Immature natural killer cell (primary cell): ENCODE measurements at regions not wholly inside any gene's neighbourhood (a gene's known extent, or its start where the extent isn't known, plus 50 kb on each side); places are given as distances from the start of the nearest gene placed in this dataset.

Source experiments
- DNase-seq, 3 donors: peaks; one replicate each; pipeline ENCODE4 v3.0.0; 2022; ENCODE audit warnings: mixed read lengths in 1 of 3
- H3K27ac Mint-ChIP-seq, 6 donors: one replicate each; pipeline ENCODE4 v1.8.0; 2020; ENCODE audit warnings: mixed read lengths in 6 of 6, mild to moderate bottlenecking in 5 of 6, inconsistent platforms in 4 of 6, moderate library complexity in 3 of 6
- H3K27me3 Mint-ChIP-seq, 3 donors: one replicate each; pipeline ENCODE4 v1.8.0; 2020 to 2021; ENCODE audit warnings: low read depth in 3 of 3, mild to moderate bottlenecking in 3 of 3, mixed read lengths in 3 of 3, moderate library complexity in 3 of 3, inconsistent platforms in 1 of 3
- H3K36me3 Mint-ChIP-seq, 3 donors: one replicate each; pipeline ENCODE4 v1.8.0; 2020; ENCODE audit warnings: mixed read lengths in 3 of 3, inconsistent platforms in 2 of 3, mild to moderate bottlenecking in 2 of 3
- H3K4me1 Mint-ChIP-seq, 2 donors: one replicate each; pipeline ENCODE4 v1.8.0; 2020; ENCODE audit warnings: inconsistent platforms in 2 of 2, mild to moderate bottlenecking in 2 of 2, mixed read lengths in 2 of 2, moderate library complexity in 1 of 2
- H3K4me3 Mint-ChIP-seq, 5 donors: one replicate each; pipeline ENCODE4 v1.8.0; 2020; ENCODE audit warnings: mild to moderate bottlenecking in 5 of 5, mixed read lengths in 5 of 5, inconsistent platforms in 3 of 5, moderate library complexity in 3 of 5
- H3K9me3 Mint-ChIP-seq, 6 donors: one replicate each; pipeline ENCODE4 v1.8.0; 2020; ENCODE audit warnings: mild to moderate bottlenecking in 6 of 6, mixed read lengths in 6 of 6, inconsistent platforms in 4 of 6, moderate library complexity in 3 of 6

- no peak overlapping the region for H3K4me3 Mint-ChIP-seq
Observed at GRCh38 chr4:128510850-128511249, 223.2 kb upstream of the PGRMC2 start.

GRCh38 chr4:128502818-128503527 lies 215.4 kb upstream of the PGRMC2 start:
- peaks cover 0 to 12% (median 1%) of the 10 kb centered on the region in 6 donors for H3K9me3 Mint-ChIP-seq
- no peak overlapping the region for H3K4me3 Mint-ChIP-seq
- no peaks in the 10 kb centered on the region for H3K36me3 Mint-ChIP-seq
- DNase-seq = no peak
- H3K27me3 Mint-ChIP-seq = peaks cover 0 to 5% (median 3%) of the 10 kb centered on the region in 3 donors
- no peak overlapping the region for H3K27ac Mint-ChIP-seq
- H3K4me1 Mint-ChIP-seq = no peaks in the 10 kb centered on the region

More at GRCh38 chr4:128510850-128511249, 223.2 kb upstream of the PGRMC2 start:
- Mint-ChIP-seq H3K27ac (no peak overlapping the region), H3K27me3 (peaks cover 0 to 9% (median 2%) of the 10 kb centered on the region in 3 donors), H3K36me3 (no peaks in the 10 kb centered on the region), H3K4me1 (peaks cover 11 to 25% of the 10 kb centered on the region in 2 donors), H3K9me3 (peaks cover 0 to 5% (median 0%) of the 10 kb centered on the region in 6 donors)
- DNase-seq = no peak

GRCh38 chr4:128501239-128501638 lies 213.6 kb upstream of the PGRMC2 start:
- H3K36me3 Mint-ChIP-seq = no peaks in the 10 kb centered on the region
- DNase-seq = no peak
- H3K27ac Mint-ChIP-seq = no peak overlapping the region
- H3K4me3 Mint-ChIP-seq = no peak overlapping the region
- H3K4me1 Mint-ChIP-seq = no peaks in the 10 kb centered on the region
- peaks cover 0 to 12% (median 2%) of the 10 kb centered on the region in 6 donors for H3K9me3 Mint-ChIP-seq
- H3K27me3 Mint-ChIP-seq = peaks cover 0 to 10% (median 3%) of the 10 kb centered on the region in 3 donors

- Mint-ChIP-seq H3K27me3 (peaks cover 0 to 9% (median 7%) of the 10 kb centered on the region in 3 donors), H3K9me3 (peaks cover 0 to 14% (median under 1%) of the 10 kb centered on the region in 6 donors), H3K36me3 (peaks cover 0 to 3% (median 0%) of the 10 kb centered on the region in 3 donors), H3K27ac (no peak overlapping the region), H3K4me1 (no peaks in the 10 kb centered on the region), H3K4me3 (no peak overlapping the region)
- no peak for DNase-seq
Observed at GRCh38 chr4:128488055-128488705, 200.6 kb upstream of the PGRMC2 start.

- peaks cover 0 to 7% (median 5%) of the 10 kb centered on the region in 3 donors for H3K27me3 Mint-ChIP-seq
- no peak for DNase-seq
- peaks cover 0 to 8% (median 0%) of the 10 kb centered on the region in 6 donors for H3K9me3 Mint-ChIP-seq
- no peak overlapping the region for H3K4me3 Mint-ChIP-seq
- no peaks in the 10 kb centered on the region for H3K4me1 Mint-ChIP-seq
- peaks cover 0 to 3% (median 0%) of the 10 kb centered on the region in 3 donors for H3K36me3 Mint-ChIP-seq
- no peak overlapping the region for H3K27ac Mint-ChIP-seq
Observed at GRCh38 chr4:128484896-128485295, 197.3 kb upstream of the PGRMC2 start.

GRCh38 chr4:128483816-128484215 lies 196.2 kb upstream of the PGRMC2 start:
- no peak for DNase-seq
- Mint-ChIP-seq H3K27me3 (peaks cover 0 to 7% (median 5%) of the 10 kb centered on the region in 3 donors), H3K36me3 (peaks cover 0 to 3% (median 0%) of the 10 kb centered on the region in 3 donors), H3K9me3 (peaks cover 0 to 4% (median 0%) of the 10 kb centered on the region in 6 donors), H3K4me3 (no peak overlapping the region), H3K4me1 (no peaks in the 10 kb centered on the region), H3K27ac (no peak overlapping the region)

GRCh38 chr4:128483041-128483440 lies 195.4 kb upstream of the PGRMC2 start:
- DNase-seq = no peak
- Mint-ChIP-seq H3K9me3 (peaks cover 0 to 4% (median 0%) of the 10 kb centered on the region in 6 donors), H3K4me1 (no peaks in the 10 kb centered on the region), H3K27me3 (peaks cover 0 to 7% (median 5%) of the 10 kb centered on the region in 3 donors), H3K27ac (no peak overlapping the region), H3K4me3 (no peak overlapping the region), H3K36me3 (peaks cover 0 to 3% (median 0%) of the 10 kb centered on the region in 3 donors)

GRCh38 chr4:128481752-128482480 lies 194.3 kb upstream of the PGRMC2 start:
- Mint-ChIP-seq H3K27ac (no peak overlapping the region), H3K4me3 (no peak overlapping the region), H3K36me3 (peaks cover 0 to 3% (median 0%) of the 10 kb centered on the region in 3 donors), H3K9me3 (peaks cover 0 to 4% (median 0%) of the 10 kb centered on the region in 6 donors), H3K27me3 (peaks cover 0 to 7% (median 5%) of the 10 kb centered on the region in 3 donors), H3K4me1 (no peaks in the 10 kb centered on the region)
- DNase-seq = no peak

- Mint-ChIP-seq H3K4me3 (no peak overlapping the region), H3K9me3 (peaks cover 0 to 4% (median 0%) of the 10 kb centered on the region in 6 donors), H3K36me3 (peaks cover 0 to 3% (median 0%) of the 10 kb centered on the region in 3 donors), H3K4me1 (no peaks in the 10 kb centered on the region), H3K27ac (no peak overlapping the region), H3K27me3 (peaks cover 0 to 2% (median 2%) of the 10 kb centered on the region in 3 donors)
- no peak for DNase-seq
Observed at GRCh38 chr4:128480945-128481344, 193.3 kb upstream of the PGRMC2 start.

GRCh38 chr4:128477540-128477939 lies 189.9 kb upstream of the PGRMC2 start:
- Mint-ChIP-seq H3K27me3 (peaks cover 2 to 4% (median 4%) of the 10 kb centered on the region in 3 donors), H3K4me1 (no peaks in the 10 kb centered on the region), H3K27ac (no peak overlapping the region), H3K36me3 (no peaks in the 10 kb centered on the region), H3K4me3 (no peak overlapping the region), H3K9me3 (no peaks in the 10 kb centered on the region)
- DNase-seq = no peak

- Mint-ChIP-seq H3K27ac (no peak overlapping the region), H3K36me3 (no peaks in the 10 kb centered on the region), H3K4me3 (no peak overlapping the region), H3K4me1 (no peaks in the 10 kb centered on the region), H3K9me3 (no peaks in the 10 kb centered on the region), H3K27me3 (peaks cover 2 to 4% (median 2%) of the 10 kb centered on the region in 3 donors)
- no peak for DNase-seq
Observed at GRCh38 chr4:128475597-128475996, 188.0 kb upstream of the PGRMC2 start.

GRCh38 chr4:128471576-128471975 lies 184.0 kb upstream of the PGRMC2 start:
- Mint-ChIP-seq H3K27me3 (peaks cover 2 to 4% (median 2%) of the 10 kb centered on the region in 3 donors), H3K4me1 (no peaks in the 10 kb centered on the region), H3K4me3 (no peak overlapping the region), H3K36me3 (no peaks in the 10 kb centered on the region), H3K9me3 (no peaks in the 10 kb centered on the region), H3K27ac (no peak overlapping the region)
- DNase-seq = no peak

- H3K36me3 Mint-ChIP-seq = no peaks in the 10 kb centered on the region
Observed at GRCh38 chr4:128470492-128471053, 183.0 kb upstream of the PGRMC2 start.

More at GRCh38 chr4:128470492-128471053, 183.0 kb upstream of the PGRMC2 start:
- Mint-ChIP-seq H3K4me3 (no peak overlapping the region), H3K4me1 (no peaks in the 10 kb centered on the region), H3K27me3 (peaks cover 2 to 4% (median 2%) of the 10 kb centered on the region in 3 donors), H3K27ac (no peak overlapping the region), H3K9me3 (no peaks in the 10 kb centered on the region)
- no peak for DNase-seq
